Ascending aorta (tissue), 2 donors: ENCODE measurements at regions not wholly inside any gene's neighbourhood (a gene's known extent, or its start where the extent isn't known, plus 50 kb on each side); places are given as distances from the start of the nearest gene placed in this dataset.

Source experiments
- DNase-seq, 2 donors: peaks; one replicate each; pipeline ENCODE4 v3.0.0-alpha.2; 2019; ENCODE audit warnings: low spot score in 2 of 2
- H3K27ac ChIP-seq, 2 donors: fragments of 200-600 bp; sonication (generic); one replicate each; pipeline ENCODE4 v1.5.1; 2016 to 2017; ENCODE audit warnings: mild to moderate bottlenecking in 1 of 2
- H3K27me3 ChIP-seq: fragments of 200-600 bp; sonication (generic); one replicate; pipeline ENCODE4 v1.5.1; 2017
- H3K36me3 ChIP-seq, 2 donors: fragments of 200-600 bp; sonication (generic); one replicate each; pipeline ENCODE4 v1.5.1; 2016
- H3K4me1 ChIP-seq, 2 donors: fragments of 200-600 bp; sonication (generic); one replicate each; pipeline ENCODE4 v1.5.1; 2016 to 2017; ENCODE audit warnings: mild to moderate bottlenecking in 1 of 2
- H3K4me3 ChIP-seq, 2 donors: fragments of 200-600 bp; sonication (generic); one replicate each; pipeline ENCODE4 v1.5.1; 2016 to 2017; ENCODE audit warnings: mild to moderate bottlenecking in 1 of 2
- H3K9me3 ChIP-seq, 2 donors: fragments of 200-600 bp; sonication (generic); one replicate each; pipeline ENCODE4 v1.5.1; 2016
- CTCF ChIP-seq, 3 experiments: fragments of 200-600 bp in 2 of 3; fragments of 450-650 bp in 1 of 3; sonication (generic) in 2 of 3; IDR thresholded peaks; one replicate each; pipeline ENCODE4 v1.5.1; 2016 to 2019; ENCODE audit warnings: antibody characterized with exemption in 3 of 3, mild to moderate bottlenecking in 1 of 3, moderate library complexity in 1 of 3
- intact Hi-C: fragments of 100-400 bp; cut with DNase I; formaldehyde crosslinking; loops from one replicate; pipeline ENCODE4 v1.15.1; 2023

DNA sequence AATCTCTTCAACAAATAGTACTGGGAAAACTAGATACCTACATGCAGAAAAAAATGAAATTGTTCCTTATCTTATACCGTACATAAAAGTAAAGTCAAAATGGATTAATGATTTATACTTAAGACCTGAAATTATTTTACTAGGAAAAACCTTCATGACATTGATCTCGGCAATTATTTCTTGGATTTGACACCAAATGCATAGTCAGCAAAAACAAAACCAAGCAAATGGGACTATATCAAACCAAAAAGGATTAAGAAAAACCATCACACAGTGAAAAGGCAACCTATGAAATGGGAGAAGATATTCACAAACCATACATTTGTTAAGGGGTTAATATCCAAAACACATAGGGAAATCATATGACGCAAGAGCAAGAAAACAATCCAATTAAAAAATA is 433.6 kb downstream of the LRATD1 start:
- peaks cover 0 to 3% of the 10 kb centered on the region in 2 donors for H3K9me3 ChIP-seq
- TF ChIP-seq CTCF (IDR thresholded peaks at IDR 0.05): no peak
- DNase-seq: no peak
- H3K4me1 ChIP-seq: no peaks in the 10 kb centered on the region
- H3K36me3 ChIP-seq: no peaks in the 10 kb centered on the region
- H3K4me3 ChIP-seq: no peak overlapping the region
- intact Hi-C loops: no loop called here
- no peaks in the 10 kb centered on the region for H3K27me3 ChIP-seq
- H3K27ac ChIP-seq: no peak overlapping the region

DNA sequence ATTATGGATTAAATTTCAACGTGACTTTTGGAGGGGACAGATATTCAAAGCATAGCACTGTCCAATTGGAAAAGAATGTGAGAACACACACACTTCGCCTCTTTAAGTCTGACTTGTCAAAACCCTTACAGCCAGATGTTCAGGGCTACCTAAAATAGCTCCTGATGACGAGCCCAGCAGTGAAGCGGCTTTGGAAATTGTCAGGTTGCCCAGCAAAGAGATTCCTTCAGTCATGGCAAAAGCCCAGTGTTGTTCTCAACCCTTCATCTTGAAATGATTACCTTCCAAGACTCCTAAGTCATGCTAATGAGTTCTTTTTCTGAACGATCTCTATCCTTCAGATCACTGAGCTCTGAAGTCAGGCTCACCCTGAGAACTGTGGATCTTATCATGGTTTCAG is 436.6 kb downstream of the LRATD1 start:
- intact Hi-C loops: no loop called here
- Histone ChIP-seq H3K27me3 (no peaks in the 10 kb centered on the region), H3K9me3 (peaks cover 0 to 3% of the 10 kb centered on the region in 2 donors), H3K4me1 (no peaks in the 10 kb centered on the region), H3K27ac (no peak overlapping the region), H3K36me3 (no peaks in the 10 kb centered on the region), H3K4me3 (no peak overlapping the region)
- TF ChIP-seq CTCF (IDR thresholded peaks at IDR 0.05): no peak
- no peak for DNase-seq

- Histone ChIP-seq H3K36me3 (no peaks in the 10 kb centered on the region), H3K4me3 (no peak overlapping the region), H3K4me1 (no peaks in the 10 kb centered on the region), H3K9me3 (no peaks in the 10 kb centered on the region), H3K27me3 (no peaks in the 10 kb centered on the region), H3K27ac (no peak overlapping the region)
- intact Hi-C loops: no loop called here
- TF ChIP-seq CTCF (IDR thresholded peaks at IDR 0.05): no peak
- no peak for DNase-seq
Measured at GRCh38 chr2:15072836-15073235, 440.3 kb downstream of the LRATD1 start.

DNA sequence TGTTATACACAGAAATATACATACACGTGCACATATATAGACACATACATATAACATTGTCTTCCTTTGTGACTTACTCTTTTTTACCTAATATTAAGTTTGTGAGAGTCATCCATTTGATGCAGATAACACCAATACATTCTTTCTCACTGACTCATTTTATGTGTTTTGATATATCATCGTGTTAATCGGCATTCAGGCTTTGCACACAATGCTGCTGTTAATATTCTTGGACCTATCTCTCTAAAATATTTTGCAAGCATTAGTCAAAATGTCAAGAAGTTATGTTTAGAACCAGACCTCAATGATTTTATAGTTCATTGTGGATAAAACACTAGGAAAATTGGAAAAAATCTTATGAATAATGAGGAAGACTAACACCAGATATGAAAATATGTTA is 441.1 kb downstream of the LRATD1 start:
- no peak overlapping the region for H3K27ac ChIP-seq
- H3K9me3 ChIP-seq: no peaks in the 10 kb centered on the region
- DNase-seq: no peak
- intact Hi-C loops: no loop called here
- H3K36me3 ChIP-seq: no peaks in the 10 kb centered on the region
- TF ChIP-seq CTCF (IDR thresholded peaks at IDR 0.05): no peak
- H3K4me1 ChIP-seq: no peaks in the 10 kb centered on the region
- H3K27me3 ChIP-seq: no peaks in the 10 kb centered on the region
- H3K4me3 ChIP-seq: no peak overlapping the region

GRCh38 chr2:15074319-15074718 is 441.8 kb downstream of the LRATD1 start:
- DNase-seq: no peak
- no peaks in the 10 kb centered on the region for H3K36me3 ChIP-seq
- intact Hi-C loops: no loop called here
- no peaks in the 10 kb centered on the region for H3K4me1 ChIP-seq
- H3K9me3 ChIP-seq: no peaks in the 10 kb centered on the region
- H3K27me3 ChIP-seq: no peaks in the 10 kb centered on the region
- no peak overlapping the region for H3K27ac ChIP-seq
- TF ChIP-seq CTCF (IDR thresholded peaks at IDR 0.05): no peak
- no peak overlapping the region for H3K4me3 ChIP-seq
